RWPE2 (cell line): ENCODE measurements at regions not wholly inside any gene's neighbourhood (a gene's known extent, or its start where the extent isn't known, plus 50 kb on each side); places are given as distances from the start of the nearest gene placed in this dataset.

Experiments used
- ATAC-seq: fragments of 200-7000 bp; cut with Tn5 transposase; 3 replicates; pipeline ENCODE4 v1.9.1; 2021; ENCODE audit warnings: low read depth
- DNase-seq: peaks from one replicate; pipeline ENCODE4 v3.0.0-alpha.2; 2020; ENCODE audit warnings: low spot score
- H3K27ac ChIP-seq: fragments of 450-650 bp; 2 replicates; pipeline ENCODE4 v1.5.1; 2017; ENCODE audit warnings: mild to moderate bottlenecking; ENCODE audit not compliant: poor library complexity, severe bottlenecking
- H3K27me3 ChIP-seq: fragments of 250-450 bp; sonication (Bioruptor Pico); 2 replicates; pipeline ENCODE4 v1.5.1; 2021; ENCODE audit warnings: mild to moderate bottlenecking, moderate library complexity; ENCODE audit not compliant: insufficient read depth, poor library complexity, severe bottlenecking
- H3K36me3 ChIP-seq: fragments of 250-450 bp; sonication (Bioruptor Pico); 2 replicates; pipeline ENCODE4 v1.5.1; 2020; ENCODE audit warnings: low read depth, mild to moderate bottlenecking, moderate library complexity
- H3K4me1 ChIP-seq: fragments of 250-450 bp; sonication (Bioruptor Pico); 2 replicates; pipeline ENCODE4 v1.5.1; 2021; ENCODE audit warnings: mild to moderate bottlenecking, moderate library complexity; ENCODE audit not compliant: insufficient read depth, poor library complexity, severe bottlenecking
- H3K4me3 ChIP-seq: fragments of 250-450 bp; sonication (Bioruptor Pico); 2 replicates; pipeline ENCODE4 v1.5.1; 2021; ENCODE audit warnings: mild to moderate bottlenecking, moderate library complexity; ENCODE audit not compliant: severe bottlenecking
- H3K9me3 ChIP-seq: fragments of 250-450 bp; sonication (Bioruptor Pico); 2 replicates; pipeline ENCODE4 v1.5.1; 2021; ENCODE audit warnings: mild to moderate bottlenecking, moderate library complexity; ENCODE audit not compliant: severe bottlenecking
- CTCF ChIP-seq: fragments of 450-650 bp; IDR thresholded peaks from one replicate; pipeline ENCODE4 v1.5.1; 2017; ENCODE audit warnings: mild to moderate bottlenecking, moderate library complexity; ENCODE audit not compliant: poor library complexity, severe bottlenecking

DNA sequence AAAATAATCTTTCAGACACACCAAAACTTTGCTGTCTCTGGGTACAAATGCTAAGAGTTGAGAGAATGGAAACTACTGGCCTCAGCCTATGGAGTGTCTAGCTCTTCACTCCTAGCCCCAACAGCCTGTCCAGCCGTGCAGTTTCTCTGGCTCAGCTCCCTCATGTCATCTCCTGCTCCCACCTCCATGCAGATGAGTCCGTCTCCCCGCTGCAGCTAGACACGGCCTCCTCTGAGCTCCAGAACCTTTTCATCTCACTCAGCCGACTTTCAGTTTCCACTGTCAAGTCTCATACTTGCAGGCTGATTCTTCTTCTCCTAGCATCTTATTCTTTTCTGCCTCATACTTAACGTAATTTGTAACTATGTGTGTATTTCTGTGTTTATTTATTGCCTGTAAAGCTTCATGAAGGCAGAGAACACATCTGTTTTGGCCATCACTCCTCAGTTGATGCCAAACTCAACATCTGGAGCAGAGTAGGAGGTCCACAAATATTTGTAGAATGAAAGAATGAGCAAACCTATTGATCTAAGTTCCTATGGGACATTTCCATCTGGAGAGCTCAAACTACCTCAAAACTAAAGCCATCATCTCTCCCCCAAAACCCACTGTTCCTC, 139.8 kb upstream of the PWP1 start:
- no peak overlapping the region for H3K27ac ChIP-seq
- no peaks in the 10 kb centered on the region for H3K4me1 ChIP-seq
- TF ChIP-seq CTCF: no peak
- H3K27me3 ChIP-seq: no peaks in the 10 kb centered on the region
- H3K36me3 ChIP-seq: no peaks in the 10 kb centered on the region
- H3K9me3 ChIP-seq: no peaks in the 10 kb centered on the region
- no peak overlapping the region for H3K4me3 ChIP-seq
- ATAC-seq (no peak), DNase-seq (no peak)

DNA sequence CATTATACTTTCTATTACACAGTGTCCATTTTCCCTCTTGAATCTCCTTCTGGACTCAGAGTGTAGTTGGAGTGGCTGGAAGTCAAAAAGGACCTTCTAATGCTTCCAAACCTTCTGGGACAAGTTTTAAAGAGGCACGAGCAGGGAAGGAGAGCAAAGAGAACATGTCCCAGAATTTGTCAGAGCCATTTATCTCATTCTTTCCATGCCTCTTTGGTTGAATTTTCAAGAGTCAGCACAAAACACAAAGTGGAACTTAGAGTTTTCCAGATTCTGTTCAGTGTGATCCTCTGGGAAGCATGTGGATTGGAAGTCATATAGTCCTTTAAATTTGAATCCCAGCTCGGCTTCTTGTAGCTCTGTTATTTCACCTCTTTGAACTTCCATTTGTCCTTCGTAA, 138.2 kb upstream of the PWP1 start:
- H3K4me1 ChIP-seq: no peaks in the 10 kb centered on the region
- H3K36me3 ChIP-seq: no peaks in the 10 kb centered on the region
- no peaks in the 10 kb centered on the region for H3K9me3 ChIP-seq
- DNase-seq (no peak), ATAC-seq (no peak)
- H3K27me3 ChIP-seq: no peaks in the 10 kb centered on the region
- H3K27ac ChIP-seq: no peak overlapping the region
- no peak overlapping the region for H3K4me3 ChIP-seq
- no peak for TF ChIP-seq CTCF

- H3K36me3 ChIP-seq: no peaks in the 10 kb centered on the region
- no peak overlapping the region for H3K4me3 ChIP-seq
- TF ChIP-seq CTCF: no peak
- H3K27ac ChIP-seq: no peak overlapping the region
- ATAC-seq (no peak), DNase-seq (no peak)
- H3K27me3 ChIP-seq: no peaks in the 10 kb centered on the region
- no peaks in the 10 kb centered on the region for H3K9me3 ChIP-seq
- no peaks in the 10 kb centered on the region for H3K4me1 ChIP-seq
Measured at GRCh38 chr12:107549651-107550480, 135.7 kb upstream of the PWP1 start.

- no peak for TF ChIP-seq CTCF
- no peak overlapping the region for H3K27ac ChIP-seq
- H3K4me1 ChIP-seq: no peaks in the 10 kb centered on the region
- ATAC-seq (no peak), DNase-seq (no peak)
- no peaks in the 10 kb centered on the region for H3K27me3 ChIP-seq
- H3K9me3 ChIP-seq: no peaks in the 10 kb centered on the region
- H3K36me3 ChIP-seq: no peaks in the 10 kb centered on the region
- H3K4me3 ChIP-seq: no peak overlapping the region
Measured at GRCh38 chr12:107551434-107551833, 134.2 kb upstream of the PWP1 start.

- no peaks in the 10 kb centered on the region for H3K36me3 ChIP-seq
- H3K27ac ChIP-seq: no peak overlapping the region
- ATAC-seq (no peak), DNase-seq (no peak)
- no peak for TF ChIP-seq CTCF
- no peak overlapping the region for H3K4me3 ChIP-seq
- H3K27me3 ChIP-seq: no peaks in the 10 kb centered on the region
- H3K9me3 ChIP-seq: no peaks in the 10 kb centered on the region
- no peaks in the 10 kb centered on the region for H3K4me1 ChIP-seq
Measured at GRCh38 chr12:107552263-107552662, 133.3 kb upstream of the PWP1 start.
